ENCODE measurements at regions not wholly inside any gene's neighbourhood (a gene's known extent, or its start where the extent isn't known, plus 50 kb on each side); places are given as distances from the start of the nearest gene placed in this dataset.

- TF ChIP-seq EZH2 (IDR thresholded peaks at IDR 0.05; ENCODE audit: borderline replicate concordance, low read depth, low read length, poor library complexity, severe bottlenecking) = no peak
- TF ChIP-seq CTCF (conservative IDR thresholded peaks at IDR 0.05; ENCODE audit: low read depth, low read length) = no peak
- H3K4me3 ChIP-seq (ENCODE audit: low read depth, low read length, poor library complexity, severe bottlenecking) = no peak overlapping the region
- no peaks in the 10 kb centered on the region for H3K27me3 ChIP-seq (replicated peaks; ENCODE audit: insufficient read depth, low read depth, low read length, poor library complexity)
- no peaks in the 10 kb centered on the region for H3K4me1 ChIP-seq (ENCODE audit: insufficient read depth, low read length, poor library complexity, severe bottlenecking)
- H3K9me3 ChIP-seq (ENCODE audit: low read depth, low read length, poor library complexity, severe bottlenecking) = no peaks in the 10 kb centered on the region
- CTCF ChIA-PET = no interaction called here
- BruUV-seq (replicated peaks) = no TSS peak
- H3K27ac ChIP-seq (ENCODE audit: low read depth, low read length, poor library complexity, severe bottlenecking) = no peak overlapping the region
- no peaks in the 10 kb centered on the region for H3K36me3 ChIP-seq (ENCODE audit: insufficient read depth, low read length, poor library complexity, severe bottlenecking)
- no peak for DNase-seq (ENCODE audit: low spot score)
- POLR2A ChIA-PET (ENCODE audit: low non-redundant PET) = interaction anchor here (0.6 kb wide), 1 partner anchor 276 kb away, joined by 3 read pairs; no protein-coding TSS in a partner anchor
- intact Hi-C loops (cut with micrococcal nuclease; ENCODE audit: unreplicated experiment) = no loop called here
These were observed 247.5 kb upstream of the NOVA1 start for GRCh38 chr14:26845151-26845818.

- Histone ChIP-seq H3K4me1 (ENCODE audit: insufficient read depth, low read length, poor library complexity, severe bottlenecking) (no peaks in the 10 kb centered on the region), H3K36me3 (ENCODE audit: insufficient read depth, low read length, poor library complexity, severe bottlenecking) (no peaks in the 10 kb centered on the region), H3K4me3 (ENCODE audit: low read depth, low read length, poor library complexity, severe bottlenecking) (no peak overlapping the region), H3K27ac (ENCODE audit: low read depth, low read length, poor library complexity, severe bottlenecking) (no peak overlapping the region), H3K9me3 (ENCODE audit: low read depth, low read length, poor library complexity, severe bottlenecking) (no peaks in the 10 kb centered on the region), H3K27me3 (replicated peaks; ENCODE audit: insufficient read depth, low read depth, low read length, poor library complexity) (no peaks in the 10 kb centered on the region)
- TF ChIP-seq CTCF (conservative IDR thresholded peaks at IDR 0.05; ENCODE audit: low read depth, low read length) (no peak), EZH2 (IDR thresholded peaks at IDR 0.05; ENCODE audit: borderline replicate concordance, low read depth, low read length, poor library complexity, severe bottlenecking) (no peak)
- intact Hi-C loops (cut with micrococcal nuclease; ENCODE audit: unreplicated experiment) = no loop called here
- DNase-seq (ENCODE audit: low spot score) = no peak
- no TSS peak for BruUV-seq (replicated peaks)
- ChIA-PET POLR2A (ENCODE audit: low non-redundant PET) (no interaction called here), CTCF (no interaction called here)
These were observed 248.6 kb upstream of the NOVA1 start for GRCh38 chr14:26846388-26846787.

GRCh38 chr14:26849514-26849913, 251.7 kb upstream of the NOVA1 start:
- Histone ChIP-seq H3K4me1 (ENCODE audit: insufficient read depth, low read length, poor library complexity, severe bottlenecking) (no peaks in the 10 kb centered on the region), H3K36me3 (ENCODE audit: insufficient read depth, low read length, poor library complexity, severe bottlenecking) (no peaks in the 10 kb centered on the region), H3K27me3 (replicated peaks; ENCODE audit: insufficient read depth, low read depth, low read length, poor library complexity) (no peaks in the 10 kb centered on the region), H3K9me3 (ENCODE audit: low read depth, low read length, poor library complexity, severe bottlenecking) (no peaks in the 10 kb centered on the region), H3K4me3 (ENCODE audit: low read depth, low read length, poor library complexity, severe bottlenecking) (no peak overlapping the region), H3K27ac (ENCODE audit: low read depth, low read length, poor library complexity, severe bottlenecking) (no peak overlapping the region)
- no peak for DNase-seq (ENCODE audit: low spot score)
- ChIA-PET POLR2A (ENCODE audit: low non-redundant PET) (no interaction called here), CTCF (no interaction called here)
- intact Hi-C loops (cut with micrococcal nuclease; ENCODE audit: unreplicated experiment) = no loop called here
- BruUV-seq (replicated peaks) = no TSS peak
- TF ChIP-seq CTCF (conservative IDR thresholded peaks at IDR 0.05; ENCODE audit: low read depth, low read length) = no peak
- no peak for TF ChIP-seq EZH2 (IDR thresholded peaks at IDR 0.05; ENCODE audit: borderline replicate concordance, low read depth, low read length, poor library complexity, severe bottlenecking)

Measured in A673 (cell line).